ENCODE measurements at regions not wholly inside any gene's neighbourhood (a gene's known extent, or its start where the extent isn't known, plus 50 kb on each side); places are given as distances from the start of the nearest gene placed in this dataset.
"Not testable (repeated sequence)": the region's sequence is repeated elsewhere in the genome, so short reads cannot be mapped to it uniquely, and the experiment has no call there.

DNA sequence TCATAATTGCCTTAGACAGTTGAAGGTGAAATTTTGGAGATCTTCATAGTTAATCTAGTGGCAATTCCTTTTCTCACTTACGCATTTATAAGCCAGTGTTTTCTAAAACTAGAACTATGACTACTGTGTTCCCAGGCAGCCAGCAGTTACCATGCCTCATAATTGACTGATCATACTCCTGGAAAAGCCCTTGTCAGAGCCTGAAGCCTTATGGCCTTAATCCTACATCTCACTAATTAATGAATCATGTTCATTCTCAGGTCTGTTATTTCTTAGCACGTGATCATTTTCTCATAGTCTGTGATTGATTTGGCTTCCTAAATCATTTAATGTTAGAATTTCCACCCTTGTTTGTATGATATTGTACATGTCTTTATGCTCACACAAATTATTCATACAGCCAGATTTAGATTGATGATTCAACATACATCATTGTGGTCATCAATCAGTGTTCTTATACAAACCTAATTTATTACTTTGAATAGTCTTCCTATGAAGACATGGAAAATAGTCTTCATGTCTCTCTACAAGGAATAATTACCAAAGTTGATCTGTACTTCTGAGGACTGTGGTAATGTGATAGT lies 132.6 kb upstream of the ASCC3 start:
- no peak for DNase-seq (ENCODE audit: low read depth in 2 of 2)

DNA sequence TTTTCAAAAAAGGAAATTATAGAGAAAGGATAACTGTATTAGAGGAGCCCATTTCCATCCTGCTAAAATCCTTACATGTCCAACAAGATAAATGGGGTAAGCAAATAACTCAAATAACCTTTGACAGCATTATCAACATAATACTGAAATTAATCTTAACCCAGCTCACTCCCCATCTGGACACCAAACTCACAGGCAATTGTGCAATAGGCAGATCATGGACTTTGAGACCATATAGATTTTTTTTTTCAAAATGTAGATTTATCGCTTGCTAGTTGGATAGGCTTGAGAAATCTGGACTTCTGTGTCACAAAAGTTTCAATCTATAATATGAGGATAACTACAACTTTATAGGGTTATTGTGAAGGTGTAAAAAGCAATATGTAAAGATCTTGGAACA lies 134.4 kb upstream of the ASCC3 start:
- no peak for DNase-seq (ENCODE audit: low read depth in 2 of 2)

DNA sequence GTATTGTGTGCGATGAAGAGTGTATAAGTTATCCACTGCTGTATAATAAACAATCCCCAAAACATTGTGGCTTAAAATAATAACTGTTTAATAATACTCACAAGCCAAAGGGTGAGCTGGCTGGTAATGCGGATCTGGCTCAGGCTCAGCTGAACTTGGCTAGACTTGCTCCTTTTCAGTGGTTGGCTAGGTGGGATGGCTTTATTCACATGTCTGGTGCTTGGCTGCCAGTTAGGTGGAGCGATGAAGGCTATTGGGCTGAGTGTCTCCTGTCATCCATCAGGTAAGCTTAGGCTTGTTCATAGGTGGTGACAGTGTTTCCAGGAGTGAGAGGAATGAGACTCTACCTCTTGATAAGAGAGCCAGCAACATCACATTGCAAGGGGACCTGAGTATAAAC lies 135.0 kb upstream of the ASCC3 start:
- no peak for DNase-seq (ENCODE audit: low read depth in 2 of 2)

DNA sequence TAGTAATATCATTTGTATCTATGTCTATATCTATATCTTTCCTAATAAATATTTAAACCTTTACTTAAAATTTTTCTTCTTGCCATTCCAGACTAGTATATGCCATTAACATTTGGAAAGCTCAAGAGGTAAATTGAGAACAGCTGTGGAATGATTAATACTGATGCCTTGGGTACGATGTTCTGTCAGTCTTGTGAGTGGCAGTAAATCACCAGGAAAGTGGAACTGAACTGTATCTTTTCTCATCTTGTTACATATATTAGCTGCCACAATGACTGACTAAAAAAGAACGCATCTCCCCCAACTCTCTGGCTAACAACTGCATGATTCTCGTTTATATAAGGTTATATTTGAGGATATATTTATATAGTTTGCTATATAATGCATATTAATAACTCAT lies 137.0 kb upstream of the ASCC3 start:
- no peak for DNase-seq (ENCODE audit: low read depth in 2 of 2)

DNA sequence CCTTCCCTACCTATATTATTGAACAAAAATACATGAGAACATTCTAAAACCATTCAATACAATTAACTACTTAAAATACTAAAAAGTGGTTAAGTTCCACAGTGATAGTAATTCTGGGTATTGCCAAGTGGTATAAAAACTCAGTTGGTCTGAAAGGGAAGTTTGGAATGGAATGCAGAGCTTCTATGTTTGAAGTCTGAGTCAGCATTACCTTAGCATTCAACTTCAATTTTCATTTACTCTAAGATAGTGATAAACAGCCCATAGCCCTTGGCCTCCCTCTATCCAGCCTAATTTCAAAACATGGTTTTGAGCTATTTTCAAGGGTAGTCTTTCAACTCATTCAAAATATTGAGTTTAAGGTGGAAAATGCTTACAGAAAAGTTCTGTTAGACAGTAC lies 140.4 kb upstream of the ASCC3 start:
- DNase-seq (ENCODE audit: low read depth in 2 of 2) = no peak

DNA sequence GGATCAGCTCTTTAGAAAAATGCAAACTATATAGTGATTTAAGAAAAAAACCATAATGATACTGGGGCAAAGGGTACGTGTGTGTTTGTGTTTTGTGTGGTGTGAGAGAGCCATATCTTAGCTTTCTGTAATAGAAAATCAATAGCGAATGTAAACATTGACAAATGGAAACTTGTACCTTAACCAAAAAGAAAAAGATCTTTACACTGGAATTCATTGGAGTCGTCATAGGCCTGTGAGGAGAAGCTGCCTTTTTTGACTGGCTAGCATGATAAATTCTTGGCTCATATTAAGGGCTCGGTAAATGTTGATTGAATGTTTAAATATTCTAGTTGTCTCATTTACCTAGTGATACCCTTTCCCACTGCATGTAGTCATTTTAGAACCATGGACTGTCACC lies 161.8 kb upstream of the ASCC3 start:
- no peak for DNase-seq (ENCODE audit: low read depth in 2 of 2)

DNA sequence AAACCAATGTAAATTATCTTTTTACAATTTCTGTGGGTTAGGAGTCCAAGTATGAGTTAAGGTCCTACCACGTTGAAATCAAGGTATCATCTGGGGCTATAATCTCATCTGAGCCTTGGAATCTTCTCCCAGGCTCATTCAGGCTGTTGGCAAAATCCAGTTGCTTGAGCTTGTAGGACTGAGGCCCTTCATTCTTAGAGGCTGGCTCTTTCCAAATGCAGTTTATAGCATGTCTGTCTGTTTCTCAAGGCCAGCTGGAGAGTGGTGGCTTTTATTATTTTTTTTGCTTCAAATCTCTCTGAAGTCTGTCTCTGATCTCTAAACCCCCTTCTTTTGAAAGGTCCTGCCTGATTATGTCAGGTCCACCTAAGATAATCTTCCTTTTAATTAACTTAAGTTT lies 177.2 kb upstream of the ASCC3 start:
- DNase-seq (ENCODE audit: low read depth in 2 of 2) = no peak

DNA sequence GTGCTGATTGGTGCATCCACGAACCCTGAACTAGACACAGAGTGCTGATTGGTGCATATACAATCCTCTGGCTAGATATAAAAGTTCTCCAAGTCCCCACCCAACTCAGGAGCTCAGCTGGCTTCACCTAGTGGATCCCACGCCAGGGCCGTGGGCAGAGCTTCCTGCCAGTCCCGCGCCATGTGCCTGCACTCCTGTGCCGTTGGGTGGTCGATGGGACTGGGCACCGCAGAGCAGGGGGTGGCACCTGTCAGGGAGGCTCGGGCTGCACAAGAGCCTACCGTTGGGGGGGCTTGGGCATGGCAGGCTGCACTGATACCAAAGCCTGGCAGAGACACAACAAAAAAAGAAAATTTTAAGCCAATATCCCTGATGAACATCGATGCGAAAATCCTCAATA lies 185.4 kb upstream of the ASCC3 start:
- DNase-seq (ENCODE audit: low read depth in 2 of 2) = no peak

DNA sequence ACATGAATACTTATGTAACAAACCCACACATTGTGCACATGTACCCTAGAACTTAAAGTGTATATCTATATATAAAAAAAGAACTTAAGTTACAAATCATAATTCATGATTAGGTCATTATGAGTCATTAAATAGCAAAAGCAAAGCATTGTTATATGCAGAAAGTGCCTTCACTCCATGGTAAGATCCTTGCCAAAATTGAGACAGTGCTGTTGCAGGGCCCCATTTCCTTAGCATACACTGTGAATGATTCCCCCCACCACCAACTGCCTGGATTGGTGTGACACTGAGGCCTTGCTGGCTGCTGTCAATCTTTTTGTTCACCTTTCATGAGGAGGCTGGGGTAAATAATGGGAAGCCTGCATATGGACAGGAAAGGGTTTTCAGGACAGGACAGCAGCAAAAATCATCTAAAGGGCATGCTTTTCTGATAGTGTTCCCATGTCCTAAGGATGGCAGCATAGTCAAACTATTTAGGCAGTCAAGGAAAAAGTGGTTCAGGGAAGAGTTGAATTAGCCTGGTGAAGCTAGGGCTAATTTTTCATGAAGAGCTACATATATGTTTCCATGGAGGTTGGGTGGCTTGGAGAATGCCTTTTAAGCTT lies 188.2 kb upstream of the ASCC3 start:
- DNase-seq (ENCODE audit: low read depth in 2 of 2) = no peak

DNA sequence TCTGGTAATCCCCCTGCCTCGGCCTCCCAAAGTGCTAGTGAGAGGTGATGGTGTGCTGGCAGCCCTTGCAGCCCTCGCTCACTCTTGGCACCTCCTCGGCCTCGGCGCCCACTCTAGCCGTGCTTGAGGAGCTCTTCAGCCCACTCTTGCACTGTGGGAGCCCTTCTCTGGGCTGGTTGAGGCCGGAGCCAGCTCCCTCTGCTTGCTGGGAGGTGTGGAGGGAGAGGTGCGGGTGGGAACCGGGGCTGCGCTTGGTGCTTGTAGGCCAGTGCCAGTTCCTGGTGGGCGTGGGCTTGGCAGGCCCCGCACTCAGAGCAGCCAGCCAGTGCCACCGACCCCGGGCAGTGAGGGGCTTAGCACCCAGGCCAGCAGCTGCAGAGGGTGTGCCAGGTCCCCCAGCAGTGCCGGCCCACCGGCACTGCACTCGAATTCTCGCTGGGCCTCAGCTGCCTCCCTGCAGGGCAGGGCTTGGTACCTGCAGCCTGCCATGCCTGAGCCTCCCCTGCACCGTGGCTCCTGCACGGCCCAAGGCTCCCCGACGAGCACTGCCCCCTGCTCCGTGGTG lies 189.0 kb upstream of the ASCC3 start:
- DNase-seq (ENCODE audit: low read depth in 2 of 2) = no peak

DNA sequence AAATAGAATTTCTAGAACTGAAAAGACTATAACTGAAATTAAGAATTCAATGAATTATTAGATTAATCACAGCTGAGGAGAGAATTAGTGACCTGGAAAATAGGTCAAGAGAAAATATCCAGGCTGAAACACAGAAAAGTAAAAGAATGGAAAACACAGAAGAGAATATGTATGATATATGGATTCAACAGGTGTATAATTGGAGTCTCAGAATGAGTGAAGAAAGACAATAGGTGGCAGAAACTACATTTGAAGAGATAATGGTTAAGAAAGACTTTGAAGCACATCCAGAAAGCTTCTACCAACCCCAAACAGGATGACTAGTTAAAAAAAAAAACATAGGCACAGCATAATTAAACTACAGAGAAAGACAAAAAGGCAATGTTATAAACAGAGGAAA lies 196.2 kb upstream of the ASCC3 start:
- DNase-seq (ENCODE audit: low read depth in 2 of 2) = no peak

DNA sequence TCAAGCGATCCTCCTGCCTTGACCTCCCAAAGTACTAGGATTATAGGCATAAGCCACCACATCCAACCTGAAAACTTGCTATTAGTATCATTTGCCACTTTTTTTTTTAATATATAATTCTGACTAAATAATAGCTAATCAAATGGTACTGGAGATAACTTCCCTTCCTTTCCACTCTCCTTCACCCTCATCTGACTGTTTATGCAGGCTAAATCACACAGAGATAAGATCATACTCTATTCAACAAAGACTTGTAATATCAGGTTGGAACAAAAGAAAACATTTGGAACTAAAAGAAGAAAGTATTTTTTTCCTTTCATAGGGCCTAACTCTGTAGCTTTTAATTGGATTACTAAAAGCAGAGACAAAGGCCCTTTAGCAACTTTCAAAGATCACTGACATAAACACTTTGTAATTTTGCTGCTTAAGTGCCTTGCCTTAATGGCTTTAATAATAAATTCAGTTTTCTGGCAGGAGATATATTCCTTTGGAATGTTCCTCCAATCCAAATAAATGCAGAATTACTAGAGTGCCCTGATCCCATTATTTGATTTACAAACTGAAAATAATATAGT lies 198.7 kb upstream of the ASCC3 start:
- DNase-seq (ENCODE audit: low read depth in 2 of 2) = no peak

DNA sequence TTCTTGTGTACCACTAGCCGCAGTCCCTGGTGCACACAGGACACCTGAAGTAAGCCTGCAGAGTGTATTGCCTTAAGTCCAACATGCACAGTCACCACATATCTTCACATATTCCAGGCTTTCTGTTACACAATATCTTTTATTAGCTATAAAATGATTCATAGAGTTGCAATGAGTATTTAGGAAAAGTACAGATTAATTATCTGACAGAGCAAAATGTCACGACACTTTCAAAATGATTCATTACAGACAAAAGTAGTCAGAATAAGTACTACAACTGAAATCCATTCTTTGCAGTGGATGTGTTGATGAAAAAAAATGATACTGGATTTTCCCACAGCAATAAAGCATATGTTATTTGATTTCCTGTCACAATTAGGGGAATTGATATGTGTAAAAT lies 199.5 kb upstream of the ASCC3 start:
- no peak for DNase-seq (ENCODE audit: low read depth in 2 of 2)

DNA sequence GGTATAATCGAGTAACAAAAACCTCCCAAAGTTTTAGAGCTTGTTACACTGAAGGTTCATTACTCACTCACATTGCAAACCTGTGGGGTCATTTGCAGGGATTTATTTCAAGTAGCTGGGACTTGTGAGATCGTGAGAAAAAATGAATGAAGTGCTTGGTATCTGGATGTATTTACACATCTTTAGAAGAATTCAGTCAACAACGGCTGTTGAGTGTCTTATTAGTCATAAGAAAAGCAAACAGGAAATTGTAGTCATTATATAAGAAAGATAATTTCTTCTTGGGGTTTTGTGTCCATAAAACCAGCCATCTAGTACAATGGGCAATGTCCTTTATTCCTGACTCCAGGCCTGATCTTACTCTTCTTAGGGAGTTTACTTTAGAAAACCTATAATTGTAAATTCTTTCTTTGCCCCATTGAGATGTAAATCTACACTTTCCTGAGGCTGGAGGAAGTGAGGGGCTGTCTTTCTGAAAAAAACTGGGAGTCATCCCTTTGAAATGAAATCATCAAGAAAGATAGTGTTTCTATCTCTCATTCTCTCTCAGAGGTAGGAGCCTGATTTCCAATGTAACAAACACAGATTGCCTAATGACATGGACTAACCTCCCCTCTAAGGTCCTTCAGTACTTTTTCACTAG lies 202.5 kb upstream of the ASCC3 start:
- no peak for DNase-seq (ENCODE audit: low read depth in 2 of 2)

DNA sequence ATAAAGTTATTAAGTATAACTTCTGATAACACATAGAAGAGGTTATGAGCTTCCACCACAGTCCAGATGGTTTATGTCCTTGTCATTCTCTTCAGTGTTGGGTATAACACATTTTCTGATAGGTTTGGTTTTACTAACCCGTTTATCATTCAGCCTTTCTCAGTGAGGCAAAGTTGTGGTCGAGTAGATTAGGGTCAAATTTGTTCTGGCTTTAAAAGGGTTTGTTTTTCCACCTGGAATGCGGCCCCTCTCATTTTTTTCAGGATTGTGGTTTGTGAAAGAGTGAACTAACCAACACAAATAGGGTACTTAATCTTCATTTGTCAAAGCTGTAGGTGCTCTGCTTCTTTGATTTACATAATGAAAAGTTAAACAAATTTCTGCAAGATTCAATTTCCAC lies 204.2 kb upstream of the ASCC3 start:
- DNase-seq (ENCODE audit: low read depth in 2 of 2) = no peak

DNA sequence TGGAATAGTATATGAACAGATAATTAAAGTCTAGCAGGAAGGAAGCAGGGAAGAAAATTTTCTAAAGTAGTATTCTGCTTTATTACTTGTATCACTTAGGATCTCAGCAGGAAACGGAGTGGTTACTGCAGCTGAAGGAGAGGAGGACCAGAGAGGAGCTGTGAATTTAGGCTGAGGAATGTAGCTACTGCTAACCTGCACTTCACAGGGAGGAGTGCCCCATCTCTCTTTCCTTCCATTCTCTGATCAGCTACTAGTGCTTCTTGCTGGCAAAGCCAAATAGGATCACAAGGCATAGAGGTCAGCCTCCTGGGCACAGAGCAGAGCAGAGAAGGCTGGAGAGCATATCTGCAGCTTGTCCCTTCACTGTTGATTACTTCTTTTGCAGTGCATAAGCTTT lies 205.3 kb upstream of the ASCC3 start:
- DNase-seq (ENCODE audit: low read depth in 2 of 2) = no peak

DNA sequence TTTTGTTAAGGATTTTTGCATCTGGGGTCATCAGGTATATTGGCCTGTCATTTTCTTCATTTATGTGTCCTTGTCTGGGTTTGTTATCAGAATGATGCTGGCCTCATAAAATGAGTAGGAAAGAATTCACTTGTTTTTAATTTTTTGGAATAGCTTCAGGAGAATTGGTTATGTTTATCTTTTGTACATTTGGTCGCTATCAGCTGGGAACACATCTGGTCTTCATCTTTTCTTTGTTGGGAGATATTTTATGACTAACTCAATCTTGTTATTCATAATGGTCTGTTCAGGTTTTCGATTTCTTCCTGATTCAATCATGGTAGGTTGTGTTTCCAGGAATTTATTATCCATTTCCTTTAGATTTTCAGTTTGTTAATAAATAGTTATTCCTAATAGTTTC lies 207.5 kb upstream of the ASCC3 start:
- DNase-seq (ENCODE audit: low read depth in 2 of 2) = no peak

DNA sequence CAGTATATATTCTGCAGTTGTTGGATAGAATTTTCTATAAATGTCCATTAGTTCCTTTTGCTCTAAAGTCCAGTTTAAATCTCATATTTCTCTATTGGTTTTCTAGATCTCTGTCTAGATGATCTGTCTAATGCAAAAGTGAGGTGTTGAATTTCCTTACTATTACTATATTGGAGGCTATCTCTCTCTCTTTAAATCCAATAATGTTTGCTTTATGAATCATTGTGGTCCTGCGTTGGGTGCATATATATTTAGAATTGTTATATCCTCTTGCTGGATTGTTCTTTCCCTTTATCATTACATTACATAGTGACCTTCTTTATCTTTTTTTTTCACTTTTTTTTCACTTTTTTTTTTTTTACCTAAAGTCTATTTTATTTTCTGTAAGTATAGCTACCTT lies 208.5 kb upstream of the ASCC3 start:
- DNase-seq (ENCODE audit: low read depth in 2 of 2) = no peak

DNA sequence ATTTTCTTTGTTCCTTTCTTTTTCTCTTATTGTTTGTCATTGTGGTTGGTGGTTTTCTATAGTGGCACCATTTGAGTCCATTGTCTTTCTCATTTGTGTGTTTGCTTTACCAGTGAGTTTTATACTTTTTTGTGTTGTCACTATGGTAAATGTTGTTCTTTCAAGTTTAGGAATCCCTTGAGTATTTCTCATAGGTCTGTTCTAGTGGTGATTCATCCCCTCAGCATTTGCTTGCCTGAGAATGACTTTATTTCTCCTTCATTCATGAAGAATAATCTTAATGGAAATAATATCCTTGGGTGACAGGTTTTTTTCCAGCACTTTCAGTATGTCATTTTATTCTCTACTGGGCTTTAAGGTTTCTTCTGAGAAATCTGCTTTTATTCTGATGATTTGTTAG lies 209.2 kb upstream of the ASCC3 start:
- DNase-seq (ENCODE audit: low read depth in 2 of 2) = no peak

DNA sequence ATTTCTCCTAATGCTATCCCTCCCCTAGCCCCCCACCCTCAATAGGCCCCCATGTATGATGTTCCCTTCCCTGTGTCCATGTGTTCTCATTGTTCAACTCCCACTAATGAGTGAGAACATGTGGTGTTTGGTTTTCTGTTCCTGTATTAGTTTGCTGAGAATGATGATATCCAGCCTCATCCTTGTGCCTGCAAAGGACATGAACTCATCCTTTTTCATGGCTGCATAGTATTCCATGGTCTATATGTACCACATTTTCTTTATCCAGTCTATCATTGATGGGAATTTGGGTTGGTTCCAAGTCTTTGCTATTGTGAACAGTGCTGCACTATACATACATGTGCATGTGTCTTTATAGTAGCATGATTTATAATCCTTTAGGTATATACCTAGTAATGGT lies 217.5 kb upstream of the ASCC3 start:
- not testable (repeated sequence) for DNase-seq (ENCODE audit: low read depth in 2 of 2)

DNA sequence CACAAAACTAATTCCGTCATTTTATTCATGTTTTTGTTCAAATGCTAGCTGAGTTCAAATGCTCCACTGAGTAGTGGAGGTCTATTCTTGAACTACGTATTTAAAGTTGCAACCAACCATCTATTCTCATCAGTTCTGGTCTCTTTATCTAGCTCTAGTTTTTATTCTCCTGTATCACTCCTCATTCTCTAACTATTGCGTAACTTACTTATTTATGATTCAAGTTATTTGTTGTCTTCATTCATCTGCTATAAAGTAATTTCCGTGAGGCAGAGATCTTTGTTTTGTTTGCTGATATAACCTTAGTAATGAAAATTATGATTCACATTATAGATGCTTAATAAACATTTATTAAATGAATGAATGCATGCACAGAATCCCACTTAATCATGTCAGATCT lies 221.6 kb upstream of the ASCC3 start:
- DNase-seq (ENCODE audit: low read depth in 2 of 2) = no peak

DNA sequence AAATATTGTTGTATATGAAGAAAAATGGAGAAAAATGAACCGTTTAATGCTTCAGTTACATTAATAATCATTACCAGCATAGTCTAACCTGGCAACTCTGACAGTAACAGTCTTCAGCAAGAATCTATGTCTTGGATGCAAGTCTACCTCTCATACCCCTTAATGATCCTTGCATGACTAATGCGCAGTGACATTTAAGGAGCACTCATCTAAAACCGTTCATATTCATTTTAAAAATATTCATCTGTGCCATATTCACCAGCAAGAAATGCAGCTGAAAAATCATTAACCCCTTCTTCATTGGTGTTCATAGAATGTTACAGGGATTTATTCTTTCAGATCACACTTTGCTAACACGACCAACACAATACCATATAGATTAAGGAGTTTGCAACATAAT lies 227.2 kb upstream of the ASCC3 start:
- no peak for DNase-seq (ENCODE audit: low read depth in 2 of 2)

DNA sequence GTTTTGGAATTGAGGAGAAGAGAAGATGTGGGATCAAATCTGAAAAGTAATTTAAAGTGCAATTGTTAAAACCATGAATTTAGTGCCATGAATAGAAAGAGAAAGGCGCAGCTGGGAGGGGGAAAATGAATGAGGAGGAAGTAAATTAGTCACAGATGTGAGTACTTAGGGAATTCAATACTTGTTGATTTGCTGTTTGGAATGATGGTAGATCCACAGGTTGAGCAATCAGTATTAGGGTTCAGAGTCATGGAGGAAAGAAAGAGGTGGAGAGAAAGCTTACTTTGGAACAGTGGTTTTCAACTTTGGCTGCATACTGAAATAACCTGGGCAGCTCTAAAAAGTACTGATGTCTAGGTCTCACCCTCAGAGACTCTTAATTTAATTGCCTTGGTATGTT lies 229.7 kb upstream of the ASCC3 start:
- no peak for DNase-seq (ENCODE audit: low read depth in 2 of 2)
